Loucy (cell line): ENCODE measurements at regions not wholly inside any gene's neighbourhood (a gene's known extent, or its start where the extent isn't known, plus 50 kb on each side); places are given as distances from the start of the nearest gene placed in this dataset.

Experiments
- H2AFZ ChIP-seq: fragments of 200-600 bp; sonication (generic); 2 replicates; pipeline ENCODE4 v1.6.0; 2016; ENCODE audit warnings: antibody characterized with exemption, mild to moderate bottlenecking, low read length, moderate library complexity
- H3F3A ChIP-seq: fragments of 200-600 bp; 2 replicates; pipeline ENCODE4 v1.6.0; 2016; ENCODE audit warnings: antibody characterized with exemption, low read depth, mild to moderate bottlenecking
- H3K27me3 ChIP-seq: fragments of 200-600 bp; sonication (generic); 2 replicates; pipeline ENCODE4 v1.6.1; 2014; ENCODE audit warnings: low read length, mild to moderate bottlenecking; ENCODE audit not compliant: insufficient read depth, poor library complexity, severe bottlenecking
- H3K36me3 ChIP-seq: fragments of 200-600 bp; sonication (generic); 2 replicates; pipeline ENCODE4 v1.6.1; 2016; ENCODE audit warnings: low read length; ENCODE audit not compliant: insufficient read depth
- H3K4me1 ChIP-seq: fragments of 200-600 bp; sonication (generic); 2 replicates; pipeline ENCODE4 v1.5.1; 2014; ENCODE audit warnings: low read length, mild to moderate bottlenecking; ENCODE audit not compliant: insufficient read depth, poor library complexity, severe bottlenecking
- H3K4me2 ChIP-seq: fragments of 200-600 bp; sonication (generic); 2 replicates; pipeline ENCODE4 v1.6.0; 2014; ENCODE audit warnings: antibody characterized with exemption, low read length, low read depth, mild to moderate bottlenecking; ENCODE audit not compliant: poor library complexity, severe bottlenecking
- H3K4me3 ChIP-seq: fragments of 200-600 bp; sonication (generic); 2 replicates; pipeline ENCODE4 v1.5.1; 2014; ENCODE audit warnings: low read length, mild to moderate bottlenecking, mixed read lengths; ENCODE audit not compliant: poor library complexity, severe bottlenecking
- H3K79me2 ChIP-seq: fragments of 200-600 bp; sonication (generic); 2 replicates; pipeline ENCODE4 v1.6.1; 2014; ENCODE audit warnings: low read length; ENCODE audit not compliant: insufficient read depth
- H3K9ac ChIP-seq: fragments of 200-600 bp; sonication (generic); 2 replicates; pipeline ENCODE4 v1.6.0; 2014; ENCODE audit warnings: mild to moderate bottlenecking, low read depth, low read length, moderate library complexity; ENCODE audit not compliant: poor library complexity, severe bottlenecking
- H3K9me2 ChIP-seq: fragments of 200-600 bp; sonication (generic); replicated peaks from 2 replicates; pipeline ENCODE4 v1.6.1; 2016; ENCODE audit warnings: low read depth, low read length, mixed read lengths
- H3K9me3 ChIP-seq: fragments of 200-600 bp; sonication (generic); 2 replicates; pipeline ENCODE4 v1.6.1; 2014; ENCODE audit warnings: mild to moderate bottlenecking, antibody characterized with exemption, low read length, low read depth; ENCODE audit not compliant: insufficient read depth
- H4K20me1 ChIP-seq: fragments of 200-600 bp; sonication (generic); 2 replicates; pipeline ENCODE4 v1.6.0; 2014; ENCODE audit warnings: antibody characterized with exemption, low read length, mild to moderate bottlenecking; ENCODE audit not compliant: insufficient read depth, poor library complexity, severe bottlenecking
- CTCF ChIP-seq: fragments of 200-600 bp; sonication (generic); conservative IDR thresholded peaks from 2 replicates; pipeline ENCODE4 v1.5.1; 2014; ENCODE audit warnings: mild to moderate bottlenecking, antibody characterized with exemption, low read length
- EZH2phosphoT487 ChIP-seq: fragments of 200-600 bp; IDR thresholded peaks from 2 replicates; pipeline ENCODE4 v1.6.1; 2018; ENCODE audit warnings: antibody characterized with exemption, mild to moderate bottlenecking, moderate library complexity, borderline replicate concordance

DNA sequence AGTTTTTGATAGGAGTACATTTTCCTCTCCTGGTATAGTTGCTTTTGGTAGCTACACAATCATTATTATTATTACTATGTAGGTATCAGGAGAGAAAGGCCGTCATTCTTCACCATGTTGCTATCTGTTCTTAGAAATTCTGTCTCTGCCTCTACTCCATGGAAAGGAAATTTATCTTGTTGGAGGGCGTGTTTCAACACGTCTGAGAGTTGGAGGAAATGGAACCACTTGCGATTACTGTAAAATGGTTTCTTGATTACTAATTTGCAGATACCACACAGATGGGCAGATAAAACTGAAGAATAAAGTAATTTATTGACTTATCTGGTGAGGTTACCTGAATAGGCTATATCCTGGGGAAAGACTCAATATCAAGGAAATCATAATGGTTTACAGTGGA, 488.4 kb downstream of the NR2F2 start:
- no peaks in the 10 kb centered on the region for H3K36me3 ChIP-seq
- H2AFZ ChIP-seq, result no peak overlapping the region
- no peaks in the 10 kb centered on the region for H3F3A ChIP-seq
- H3K4me1 ChIP-seq, result no peaks in the 10 kb centered on the region
- TF ChIP-seq EZH2phosphoT487, result no peak
- TF ChIP-seq CTCF, result no peak
- no peaks in the 10 kb centered on the region for H3K27me3 ChIP-seq
- no peaks in the 10 kb centered on the region for H3K9me2 ChIP-seq
- H3K79me2 ChIP-seq, result no peaks in the 10 kb centered on the region
- H3K4me2 ChIP-seq, result no peak overlapping the region
- H3K4me3 ChIP-seq, result no peak overlapping the region
- no peaks in the 10 kb centered on the region for H4K20me1 ChIP-seq
- no peak overlapping the region for H3K9ac ChIP-seq
- no peaks in the 10 kb centered on the region for H3K9me3 ChIP-seq

- H3K4me1 ChIP-seq, result no peaks in the 10 kb centered on the region
- H3K9me3 ChIP-seq, result 0 out of 2 replicates have a peak, but pooled peaks cover 3% of the 10 kb centered on the region
- H3K9me2 ChIP-seq, result no peaks in the 10 kb centered on the region
- H3K79me2 ChIP-seq, result no peaks in the 10 kb centered on the region
- no peak overlapping the region for H3K4me2 ChIP-seq
- TF ChIP-seq EZH2phosphoT487, result no peak
- no peak for TF ChIP-seq CTCF
- no peaks in the 10 kb centered on the region for H4K20me1 ChIP-seq
- no peaks in the 10 kb centered on the region for H3K36me3 ChIP-seq
- no peaks in the 10 kb centered on the region for H3K27me3 ChIP-seq
- H2AFZ ChIP-seq, result no peak overlapping the region
- H3F3A ChIP-seq, result no peaks in the 10 kb centered on the region
- no peak overlapping the region for H3K9ac ChIP-seq
- H3K4me3 ChIP-seq, result no peak overlapping the region
Observed at GRCh38 chr15:96827981-96828380, 497.5 kb downstream of the NR2F2 start.

DNA sequence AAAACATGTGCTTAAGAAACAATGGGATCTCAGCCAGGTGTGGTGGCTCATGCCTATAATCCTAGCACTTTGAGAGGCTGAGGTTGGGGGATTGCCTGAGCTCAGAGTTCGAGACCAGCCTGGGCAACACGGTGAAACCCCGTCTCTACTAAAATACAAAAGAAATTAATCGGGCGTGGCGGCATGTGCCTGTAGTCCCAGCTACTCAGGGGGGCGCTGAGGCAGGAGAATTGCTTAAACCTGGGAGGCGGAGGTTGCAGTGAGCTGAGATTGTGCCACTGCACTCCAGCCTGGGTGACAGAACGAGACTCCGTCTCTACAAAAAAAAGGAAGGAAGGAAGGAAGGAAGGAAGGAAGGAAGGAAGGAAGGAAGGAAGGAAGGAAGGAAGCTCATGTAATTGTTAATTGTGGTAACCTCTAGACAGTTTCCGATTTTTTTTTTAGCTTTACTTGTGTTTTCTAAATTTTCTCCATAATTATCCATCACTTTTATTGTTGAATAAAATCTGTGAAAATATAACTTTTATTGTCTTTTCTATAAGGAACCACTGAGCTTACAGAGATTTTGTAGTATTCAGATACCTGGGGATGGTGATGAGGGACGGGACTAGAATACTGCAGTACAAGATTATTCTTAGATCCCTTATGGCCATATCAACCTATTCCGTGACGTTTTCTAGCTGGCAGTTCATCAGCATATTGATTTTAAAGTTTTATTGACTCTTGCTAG, 506.9 kb downstream of the NR2F2 start:
- Histone ChIP-seq H3K4me2 (no peak overlapping the region), H3K79me2 (no peaks in the 10 kb centered on the region), H2AFZ (no peak overlapping the region), H3K9ac (no peak overlapping the region), H3K4me3 (no peak overlapping the region), H3F3A (no peaks in the 10 kb centered on the region), H3K27me3 (no peaks in the 10 kb centered on the region), H4K20me1 (no peaks in the 10 kb centered on the region), H3K36me3 (no peaks in the 10 kb centered on the region), H3K9me2 (no peaks in the 10 kb centered on the region), H3K4me1 (no peaks in the 10 kb centered on the region), H3K9me3 (no peaks in the 10 kb centered on the region; the same call in 1 of the 2 replicates)
- TF ChIP-seq EZH2phosphoT487, result no peak
- TF ChIP-seq CTCF, result no peak
